GM18861 (cell line): ENCODE measurements at regions not wholly inside any gene's neighbourhood (a gene's known extent, or its start where the extent isn't known, plus 50 kb on each side); places are given as distances from the start of the nearest gene placed in this dataset.
"Not testable (repeated sequence)": the region's sequence is repeated elsewhere in the genome, so short reads cannot be mapped to it uniquely, and the experiment has no call there.

Experiments
- ATAC-seq: cut with Tn5 transposase; IDR thresholded peaks from one replicate; pipeline ENCODE4 v1.9.1; 2021; ENCODE audit not compliant: unreplicated experiment

DNA sequence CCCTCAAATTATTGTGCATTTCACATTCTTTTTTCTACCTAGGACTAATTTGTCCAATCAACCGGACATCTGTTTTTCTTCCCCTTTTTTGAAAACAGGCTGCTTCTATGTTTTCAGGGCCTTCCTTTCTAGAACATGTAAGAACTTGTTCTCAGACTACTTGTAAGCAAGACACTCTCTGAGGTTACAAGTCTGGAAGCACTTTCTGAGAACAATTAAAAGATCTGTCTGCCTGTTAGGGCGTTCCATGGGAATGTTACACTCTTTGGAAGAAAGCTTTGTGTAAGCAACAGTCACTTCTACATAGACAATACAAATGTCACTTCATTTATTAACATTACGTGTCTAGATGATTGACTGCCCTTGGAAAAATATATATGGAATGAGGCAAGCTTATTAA lies 50.9 kb upstream of the HSPB3 start:
- ATAC-seq, result no peak

- no peak for ATAC-seq
Measured at GRCh38 chr5:54403885-54404416, 51.5 kb upstream of the HSPB3 start.

DNA sequence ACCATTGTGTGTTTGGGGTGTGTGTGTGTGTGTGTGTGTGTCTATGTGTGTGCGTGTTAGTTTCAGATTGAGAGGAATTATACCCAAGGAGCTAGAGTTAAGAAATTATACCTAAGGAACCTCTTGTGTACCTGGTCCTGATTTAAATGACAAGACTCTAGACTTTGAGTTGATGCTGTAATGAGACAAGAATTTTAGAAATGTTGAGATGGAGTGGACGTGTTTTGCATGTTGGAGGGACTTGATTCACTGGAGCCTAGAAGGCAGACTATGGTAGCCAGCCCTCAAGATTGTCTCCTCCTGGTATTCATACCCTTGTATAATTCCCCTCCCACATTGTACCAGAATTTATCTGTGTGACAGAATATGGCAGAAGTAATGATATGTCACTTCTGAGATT lies 52.4 kb upstream of the HSPB3 start:
- ATAC-seq, result no peak

- peak; percentile 92 for ATAC-seq
Measured at GRCh38 chr5:54401515-54401914, 54.0 kb upstream of the HSPB3 start.

DNA sequence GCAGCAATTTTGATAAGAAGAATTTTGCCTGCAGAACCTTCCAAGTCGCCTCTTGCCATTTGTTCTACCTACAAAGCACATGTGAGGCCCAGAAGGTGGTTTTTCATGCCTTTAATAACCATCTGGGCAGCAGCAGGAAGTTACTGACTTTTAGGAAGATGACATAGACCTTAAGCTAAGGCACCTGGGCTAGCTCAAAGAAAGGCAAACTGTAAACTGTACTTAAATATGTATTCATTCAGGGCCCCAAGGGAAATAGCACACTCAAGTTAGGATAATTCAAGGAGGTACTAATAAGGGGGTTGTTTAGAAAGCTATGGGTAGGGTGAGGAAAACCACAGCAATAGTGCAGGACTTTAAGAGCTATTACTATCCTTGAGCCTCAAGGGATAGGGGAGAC lies 57.3 kb upstream of the HSPB3 start:
- ATAC-seq, result no peak

GRCh38 chr5:54397420-54397819 lies 58.1 kb upstream of the HSPB3 start:
- no peak for ATAC-seq

GRCh38 chr5:54393007-54393406 lies 62.5 kb upstream of the HSPB3 start:
- not testable (repeated sequence) for ATAC-seq

DNA sequence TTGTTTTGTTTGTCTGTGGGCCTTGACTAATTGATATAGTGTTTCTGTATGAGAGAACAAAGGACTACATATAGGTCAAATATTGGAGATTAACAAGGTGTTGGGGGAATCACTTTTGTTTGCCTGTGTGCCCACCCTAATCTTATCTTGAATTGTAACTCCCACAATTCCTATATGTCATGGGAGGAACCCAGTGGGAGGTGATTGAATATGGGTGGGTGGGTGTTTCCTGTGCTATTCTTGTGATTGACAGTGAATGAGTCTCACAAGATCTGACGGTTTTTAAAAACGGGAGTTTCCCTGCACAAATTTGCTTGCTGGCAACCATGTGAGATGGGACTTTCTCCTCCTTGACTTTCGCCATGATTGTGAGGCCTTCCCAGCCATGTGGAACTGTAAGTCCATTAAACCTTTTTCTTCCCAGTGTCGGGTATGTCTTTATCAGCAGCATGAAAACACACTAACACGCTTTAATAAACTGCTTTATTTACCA lies 64.9 kb upstream of the HSPB3 start:
- no peak for ATAC-seq

- no peak for ATAC-seq
Measured at GRCh38 chr5:54390015-54390414, 65.5 kb upstream of the HSPB3 start.

- ATAC-seq, result not testable (repeated sequence)
Measured at GRCh38 chr5:54389399-54389798, 66.1 kb upstream of the HSPB3 start.

- no peak for ATAC-seq
Measured at GRCh38 chr5:54388811-54389210, 66.7 kb upstream of the HSPB3 start.

DNA sequence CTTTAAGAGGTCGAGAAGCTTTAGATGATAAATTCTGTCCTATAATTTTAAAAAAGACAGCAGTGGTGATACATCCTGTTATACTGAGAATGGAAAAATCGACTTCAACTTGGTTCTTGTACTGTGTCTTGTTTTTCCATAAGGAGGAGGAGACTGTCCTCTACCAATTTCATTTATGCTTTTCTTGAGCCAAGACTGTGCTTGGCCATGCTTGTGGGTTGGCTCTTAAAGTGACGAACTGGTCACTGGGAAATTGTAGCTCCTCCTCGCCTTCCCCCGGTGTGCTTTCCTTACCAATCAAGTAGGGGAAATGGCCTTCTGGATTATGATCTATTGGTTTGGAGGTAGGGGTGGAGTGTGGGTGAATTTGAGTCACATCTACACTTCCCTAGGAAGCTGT lies 67.1 kb upstream of the HSPB3 start:
- no peak for ATAC-seq

GRCh38 chr5:54387659-54388232 lies 67.8 kb upstream of the HSPB3 start:
- ATAC-seq, result no peak

DNA sequence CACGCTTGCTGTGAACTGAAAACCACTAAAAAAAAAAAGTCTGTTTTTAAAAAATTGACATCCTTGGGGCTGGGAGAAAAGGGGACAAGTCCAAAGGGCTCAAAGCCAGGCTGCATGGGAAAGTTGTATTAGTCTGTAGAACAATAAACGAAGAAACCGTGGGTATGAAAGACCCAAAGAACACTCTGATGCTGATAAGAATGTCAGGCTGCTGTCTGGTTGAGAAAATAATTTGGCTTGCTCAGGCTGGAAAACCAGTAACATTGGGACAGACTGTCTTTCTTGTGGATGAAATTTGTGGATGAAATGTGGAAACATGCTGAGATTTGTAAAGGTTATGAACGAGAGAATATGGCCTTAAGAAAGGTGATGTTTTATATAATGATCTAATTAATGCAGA lies 68.5 kb upstream of the HSPB3 start:
- ATAC-seq, result no peak

- ATAC-seq, result no peak
Measured at GRCh38 chr5:54385994-54386393, 69.5 kb upstream of the HSPB3 start.

DNA sequence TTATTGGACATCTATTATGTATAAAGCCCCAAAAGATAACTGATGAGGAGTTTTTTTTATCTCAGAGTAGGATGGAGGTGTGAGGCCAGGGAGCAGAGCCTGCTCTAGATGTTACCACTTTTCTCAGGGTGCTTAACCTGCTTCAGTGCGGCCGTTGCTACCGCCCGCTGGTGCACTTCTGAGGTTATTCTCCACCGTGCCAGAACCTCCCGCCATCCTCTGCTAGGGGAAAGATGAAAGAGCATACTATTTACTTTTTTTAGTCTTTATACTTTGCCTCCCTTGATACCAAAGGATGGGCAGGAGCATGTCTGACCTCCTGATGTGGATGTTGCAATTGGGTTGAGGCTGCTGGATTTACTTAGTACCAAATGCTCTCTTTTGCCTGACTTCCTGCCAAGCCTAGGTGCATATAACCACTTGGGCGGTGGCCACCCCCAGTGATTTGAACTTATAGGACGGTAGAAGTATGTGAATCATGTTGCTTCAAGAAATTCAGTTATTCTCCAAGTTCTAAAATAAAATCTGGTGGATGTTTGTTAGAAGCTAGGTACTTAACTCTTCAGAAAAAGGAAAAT lies 71.1 kb upstream of the HSPB3 start:
- ATAC-seq, result no peak

- ATAC-seq, result no peak
Measured at GRCh38 chr5:54383941-54384340, 71.6 kb upstream of the HSPB3 start.

GRCh38 chr5:54383225-54383901 lies 72.1 kb upstream of the HSPB3 start:
- ATAC-seq, result no peak

DNA sequence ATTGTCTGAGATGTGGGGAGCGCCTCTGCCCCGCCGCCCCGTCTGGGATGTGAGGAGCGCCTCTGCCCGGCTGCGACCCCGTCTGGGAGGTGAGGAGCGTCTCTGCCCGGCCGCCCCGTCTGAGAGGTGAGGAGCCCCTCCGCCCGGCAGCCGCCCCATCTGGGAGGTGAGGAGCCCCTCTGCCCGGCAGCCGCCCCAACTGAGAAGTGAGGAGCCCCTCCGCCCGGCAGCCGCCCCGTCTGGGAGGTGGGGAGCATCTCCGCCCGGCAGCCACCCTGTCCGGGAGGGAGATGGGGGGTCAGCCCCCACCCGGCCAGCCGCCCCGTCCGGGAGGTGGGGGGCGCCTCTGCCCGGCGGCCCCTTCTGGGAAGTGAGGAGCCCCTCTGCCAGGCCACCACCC lies 70.9 kb upstream of the ARL15 start:
- not testable (repeated sequence) for ATAC-seq

DNA sequence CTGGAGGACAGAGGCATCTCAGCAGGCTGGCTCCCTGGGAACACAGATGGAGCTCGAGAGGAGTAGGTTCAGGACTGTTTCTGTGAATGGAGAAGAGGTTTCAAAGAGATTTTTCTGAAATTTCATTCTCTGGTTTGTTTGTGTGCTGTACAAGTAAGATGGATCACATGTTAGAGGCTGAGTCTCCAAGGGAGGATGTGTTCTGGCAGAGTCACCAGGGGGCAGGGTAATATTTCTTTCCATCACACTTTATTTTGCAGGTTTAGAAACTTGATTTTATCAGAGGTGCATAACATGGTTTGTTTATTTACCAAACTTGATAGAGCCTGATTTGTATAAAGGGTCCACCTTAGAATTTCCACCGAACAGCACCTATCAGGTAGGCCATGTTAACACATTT lies 69.2 kb upstream of the ARL15 start:
- ATAC-seq, result no peak

GRCh38 chr5:54378707-54379106 lies 68.3 kb upstream of the ARL15 start:
- no peak for ATAC-seq

GRCh38 chr5:54377339-54377738 lies 67.0 kb upstream of the ARL15 start:
- not testable (repeated sequence) for ATAC-seq
